ENCODE measurements at regions not wholly inside any gene's neighbourhood (a gene's known extent, or its start where the extent isn't known, plus 50 kb on each side); places are given as distances from the start of the nearest gene placed in this dataset.

GRCh38 chr4:176883681-176884418 is 91.1 kb upstream of the VEGFC start:
- BruUV-seq (replicated peaks) = no TSS peak
- H3K27me3 ChIP-seq (replicated peaks; ENCODE audit: control insufficient read depth, insufficient read depth, low read length) = no peaks in the 10 kb centered on the region
- Mint-ChIP-seq H3K27me3 (ENCODE audit: insufficient read depth, unreplicated experiment) (peaks cover 5% of the 10 kb centered on the region), H3K4me3 (ENCODE audit: unreplicated experiment) (no peak overlapping the region), H3K27ac (ENCODE audit: unreplicated experiment) (no peak overlapping the region), H3K36me3 (ENCODE audit: insufficient read depth, unreplicated experiment) (no peaks in the 10 kb centered on the region), H3K4me1 (ENCODE audit: low read depth, unreplicated experiment) (no peaks in the 10 kb centered on the region), H3K9me3 (ENCODE audit: unreplicated experiment) (no peaks in the 10 kb centered on the region)
- H3K36me3 ChIP-seq (ENCODE audit: control insufficient read depth, insufficient read depth, low read length) = no peaks in the 10 kb centered on the region
- POLR2A ChIA-PET = no interaction called here
- no peak for DNase-seq
- H3K4me1 ChIP-seq = no peaks in the 10 kb centered on the region
- CTCF ChIA-PET = no interaction called here
- H3K4me3 ChIP-seq (ENCODE audit: low read depth, low read length) = no peak overlapping the region
- no peaks in the 10 kb centered on the region for H3K9me3 ChIP-seq
- TF ChIP-seq CTCF (IDR thresholded peaks at IDR 0.05; ENCODE audit: insufficient read depth in 1 of 2, low read depth in 1 of 2, low read length in 1 of 2, severe bottlenecking in 1 of 2, unreplicated experiment in 1 of 2) = no peak
- intact Hi-C loops (cut with micrococcal nuclease; ENCODE audit: unreplicated experiment) = no loop called here

- no peak for DNase-seq
- no peaks in the 10 kb centered on the region for H3K4me1 ChIP-seq
- no peak overlapping the region for H3K27ac Mint-ChIP-seq (ENCODE audit: unreplicated experiment)
- ChIA-PET CTCF (no interaction called here), POLR2A (no interaction called here)
- TF ChIP-seq CTCF (IDR thresholded peaks at IDR 0.05; ENCODE audit: insufficient read depth in 1 of 2, low read depth in 1 of 2, low read length in 1 of 2, severe bottlenecking in 1 of 2, unreplicated experiment in 1 of 2) = no peak
- no peaks in the 10 kb centered on the region for H3K4me1 Mint-ChIP-seq (ENCODE audit: low read depth, unreplicated experiment)
- no peaks in the 10 kb centered on the region for H3K9me3 ChIP-seq
- BruUV-seq (replicated peaks) = no TSS peak
- no peaks in the 10 kb centered on the region for H3K27me3 ChIP-seq (replicated peaks; ENCODE audit: control insufficient read depth, insufficient read depth, low read length)
- H3K4me3 ChIP-seq (ENCODE audit: low read depth, low read length) = no peak overlapping the region
- H3K36me3 Mint-ChIP-seq (ENCODE audit: insufficient read depth, unreplicated experiment) = no peaks in the 10 kb centered on the region
- no peak overlapping the region for H3K4me3 Mint-ChIP-seq (ENCODE audit: unreplicated experiment)
- H3K36me3 ChIP-seq (ENCODE audit: control insufficient read depth, insufficient read depth, low read length) = no peaks in the 10 kb centered on the region
- H3K27me3 Mint-ChIP-seq (ENCODE audit: insufficient read depth, unreplicated experiment) = peaks cover 5% of the 10 kb centered on the region
- intact Hi-C loops (cut with micrococcal nuclease; ENCODE audit: unreplicated experiment) = no loop called here
- no peaks in the 10 kb centered on the region for H3K9me3 Mint-ChIP-seq (ENCODE audit: unreplicated experiment)
Observed at GRCh38 chr4:176885224-176885623, 92.5 kb upstream of the VEGFC start.

GRCh38 chr4:176886135-176886534 is 93.4 kb upstream of the VEGFC start:
- ChIA-PET POLR2A (no interaction called here), CTCF (no interaction called here)
- peaks cover 5% of the 10 kb centered on the region for H3K27me3 Mint-ChIP-seq (ENCODE audit: insufficient read depth, unreplicated experiment)
- H3K4me3 Mint-ChIP-seq (ENCODE audit: unreplicated experiment) = no peak overlapping the region
- no peak overlapping the region for H3K4me3 ChIP-seq (ENCODE audit: low read depth, low read length)
- H3K36me3 ChIP-seq (ENCODE audit: control insufficient read depth, insufficient read depth, low read length) = no peaks in the 10 kb centered on the region
- no TSS peak for BruUV-seq (replicated peaks)
- intact Hi-C loops (cut with micrococcal nuclease; ENCODE audit: unreplicated experiment) = no loop called here
- H3K27me3 ChIP-seq (replicated peaks; ENCODE audit: control insufficient read depth, insufficient read depth, low read length) = no peaks in the 10 kb centered on the region
- no peaks in the 10 kb centered on the region for H3K4me1 Mint-ChIP-seq (ENCODE audit: low read depth, unreplicated experiment)
- no peaks in the 10 kb centered on the region for H3K4me1 ChIP-seq
- H3K9me3 Mint-ChIP-seq (ENCODE audit: unreplicated experiment) = no peaks in the 10 kb centered on the region
- no peaks in the 10 kb centered on the region for H3K36me3 Mint-ChIP-seq (ENCODE audit: insufficient read depth, unreplicated experiment)
- H3K27ac Mint-ChIP-seq (ENCODE audit: unreplicated experiment) = no peak overlapping the region
- no peak for DNase-seq
- TF ChIP-seq CTCF (IDR thresholded peaks at IDR 0.05; ENCODE audit: insufficient read depth in 1 of 2, low read depth in 1 of 2, low read length in 1 of 2, severe bottlenecking in 1 of 2, unreplicated experiment in 1 of 2) = no peak
- no peaks in the 10 kb centered on the region for H3K9me3 ChIP-seq
